DOHH2 (cell line): ENCODE measurements at regions not wholly inside any gene's neighbourhood (a gene's known extent, or its start where the extent isn't known, plus 50 kb on each side); places are given as distances from the start of the nearest gene placed in this dataset.

Experiments used
- CTCF ChIP-seq: fragments of 200-600 bp; sonication (generic); IDR thresholded peaks from one replicate; pipeline ENCODE4 v1.5.1; 2014; ENCODE audit warnings: antibody characterized with exemption, mild to moderate bottlenecking, low read depth, low read length; ENCODE audit not compliant: poor library complexity, severe bottlenecking
- EZH2phosphoT487 ChIP-seq: fragments of 200-600 bp; sonication (generic); IDR thresholded peaks from 2 replicates; pipeline ENCODE4 v1.6.1; 2017; ENCODE audit warnings: borderline replicate concordance, mild to moderate bottlenecking, antibody characterized with exemption, low read length, moderate library complexity, mixed read lengths

- no peak for TF ChIP-seq CTCF
- no peak for TF ChIP-seq EZH2phosphoT487
Measured at GRCh38 chr10:21166557-21167287, 269.6 kb upstream of the NEBL start.
